CD4-positive, CD25-positive, alpha-beta regulatory T cell (primary cell): ENCODE measurements at regions not wholly inside any gene's neighbourhood (a gene's known extent, or its start where the extent isn't known, plus 50 kb on each side); places are given as distances from the start of the nearest gene placed in this dataset.

ENCODE experiments used
- ATAC-seq, 2 donors: fragments of 150-1000 bp; cut with Tn5 transposase; one replicate each; pipeline ENCODE4 v1.10.0; 2021; ENCODE audit warnings: low read depth in 2 of 2, moderate number of reproducible peaks in 2 of 2, moderate library complexity in 1 of 2
- DNase-seq, 3 donors: peaks; one replicate each; pipeline versions ENCODE4 v3.0.0 to v3.0.0-alpha.2; 2012 to 2022; ENCODE audit warnings: mixed read lengths in 1 of 3
- H3K27ac ChIP-seq: one replicate; pipeline ENCODE4 v1.7.0; 2013; ENCODE audit warnings: mild to moderate bottlenecking, low read length; ENCODE audit not compliant: insufficient read depth, poor library complexity, severe bottlenecking
- H3K27me3 ChIP-seq: one replicate; pipeline ENCODE4 v1.7.0; 2013; ENCODE audit warnings: low read length; ENCODE audit not compliant: control insufficient read depth, insufficient read depth
- H3K36me3 ChIP-seq: one replicate; pipeline ENCODE4 v1.7.0; 2013; ENCODE audit warnings: mild to moderate bottlenecking, low read length, moderate library complexity; ENCODE audit not compliant: control insufficient read depth, insufficient read depth
- H3K4me1 ChIP-seq: 2 replicates; pipeline ENCODE4 v1.7.0; 2013; ENCODE audit warnings: mild to moderate bottlenecking, low read length; ENCODE audit not compliant: insufficient read depth, control insufficient read depth, poor library complexity, severe bottlenecking
- H3K4me3 ChIP-seq: one replicate; pipeline ENCODE4 v1.7.0; 2013; ENCODE audit warnings: low read depth, mild to moderate bottlenecking, low read length, moderate library complexity
- H3K9me3 ChIP-seq, 2 experiments: 1 replicate in 1 of 2; 2 replicates in 1 of 2; pipeline ENCODE4 v1.7.0; 2013; ENCODE audit warnings: low read length in 2 of 2, mild to moderate bottlenecking in 1 of 2, moderate library complexity in 1 of 2; ENCODE audit not compliant: control insufficient read depth in 2 of 2
- H3K27ac Mint-ChIP-seq, 3 donors: one replicate each; pipeline ENCODE4 v1.8.0; 2020 to 2022; ENCODE audit warnings: mild to moderate bottlenecking in 3 of 3, mixed read lengths in 3 of 3, moderate library complexity in 2 of 3
- H3K27me3 Mint-ChIP-seq: one replicate; pipeline ENCODE4 v1.8.0; 2022; ENCODE audit warnings: mild to moderate bottlenecking, mixed read lengths
- H3K36me3 Mint-ChIP-seq: one replicate; pipeline ENCODE4 v1.8.0; 2020; ENCODE audit warnings: mixed read lengths
- H3K4me1 Mint-ChIP-seq, 4 donors: one replicate each; pipeline ENCODE4 v1.8.0; 2020 to 2022; ENCODE audit warnings: mixed read lengths in 4 of 4, mild to moderate bottlenecking in 1 of 4
- H3K4me3 Mint-ChIP-seq, 4 donors: one replicate each; pipeline ENCODE4 v1.8.0; 2020 to 2022; ENCODE audit warnings: mild to moderate bottlenecking in 4 of 4, mixed read lengths in 4 of 4, moderate library complexity in 3 of 4
- H3K9me3 Mint-ChIP-seq, 7 donors: one replicate each; pipeline ENCODE4 v1.8.0; 2020 to 2022; ENCODE audit warnings: mixed read lengths in 7 of 7, mild to moderate bottlenecking in 3 of 7, moderate library complexity in 2 of 7

DNA sequence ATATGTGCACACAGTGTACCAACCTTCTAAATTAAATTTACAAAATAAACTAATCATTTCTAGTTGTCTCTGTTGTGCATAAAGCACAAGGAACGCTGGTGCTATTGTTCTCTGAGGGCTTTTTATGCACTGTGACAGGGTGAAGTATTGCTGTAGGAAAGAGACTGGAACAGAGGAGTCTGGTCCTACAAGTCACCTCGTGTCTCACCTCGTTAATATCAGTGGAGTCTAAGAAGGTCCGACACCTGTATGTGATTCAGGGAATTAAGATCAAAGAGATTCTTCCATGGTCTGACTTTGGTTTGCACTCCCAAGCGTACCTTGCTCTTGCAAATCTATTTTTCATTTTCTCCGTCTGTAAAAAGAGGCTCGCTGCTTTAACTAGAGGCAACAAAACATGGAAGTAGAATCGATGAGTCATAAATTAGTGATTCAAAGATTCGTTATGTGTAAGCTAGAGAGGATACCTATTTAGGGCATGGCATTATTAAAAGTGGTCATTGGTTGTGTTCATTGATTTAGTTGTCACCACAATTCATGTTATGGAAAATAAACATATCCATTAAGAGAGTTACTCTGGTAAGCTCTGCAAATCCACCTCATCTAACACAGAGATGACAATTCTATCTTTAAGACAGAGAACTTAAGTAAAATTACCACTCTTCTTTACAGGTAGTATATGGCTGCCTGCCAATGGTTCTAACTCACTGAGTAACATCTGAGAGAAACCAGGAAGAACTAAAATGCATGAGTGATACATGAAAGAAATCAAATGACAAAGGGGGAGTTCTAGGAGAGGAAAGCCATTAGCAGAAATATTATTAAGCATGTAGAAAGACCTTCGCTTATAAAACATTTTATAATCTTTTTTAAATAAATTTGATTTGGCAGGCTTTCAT lies 219.4 kb upstream of the GBE1 start:
- no peaks in the 10 kb centered on the region for H3K36me3 ChIP-seq
- H3K4me1 Mint-ChIP-seq: no peaks in the 10 kb centered on the region
- no peak overlapping the region for H3K4me3 Mint-ChIP-seq
- H3K27me3 Mint-ChIP-seq: no peaks in the 10 kb centered on the region
- H3K9me3 Mint-ChIP-seq: peaks cover 0 to 9% (median 3%) of the 10 kb centered on the region in 7 donors
- ATAC-seq (no peak), DNase-seq (no peak)
- no peaks in the 10 kb centered on the region for H3K27me3 ChIP-seq
- H3K27ac ChIP-seq: no peak overlapping the region
- H3K36me3 Mint-ChIP-seq: no peaks in the 10 kb centered on the region
- no peaks in the 10 kb centered on the region for H3K4me1 ChIP-seq
- no peaks in the 10 kb centered on the region for H3K9me3 ChIP-seq
- no peak overlapping the region for H3K4me3 ChIP-seq
- H3K27ac Mint-ChIP-seq: no peak overlapping the region

DNA sequence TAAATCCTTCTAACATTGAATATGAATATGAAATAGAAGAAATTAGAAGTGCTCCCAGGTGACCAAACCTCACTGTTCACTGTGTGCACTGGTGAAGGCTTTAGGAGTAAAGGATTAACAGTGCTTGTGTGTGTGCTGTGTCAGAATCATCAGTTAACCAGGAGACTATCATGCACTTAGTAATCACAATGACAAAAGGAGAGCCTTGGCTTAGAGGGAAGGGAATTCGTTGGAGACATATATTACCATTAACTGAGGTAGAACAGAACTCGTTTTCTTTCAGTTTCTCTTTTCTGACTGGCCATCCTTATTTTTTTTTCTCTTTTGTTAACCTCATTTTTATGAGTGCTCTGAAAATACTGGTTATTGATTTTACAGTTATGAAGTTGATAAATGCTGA lies 213.3 kb upstream of the GBE1 start:
- Mint-ChIP-seq H3K4me3 (no peak overlapping the region), H3K36me3 (no peaks in the 10 kb centered on the region), H3K27ac (no peak overlapping the region), H3K9me3 (peaks cover 0 to 5% (median 3%) of the 10 kb centered on the region in 7 donors), H3K4me1 (no peaks in the 10 kb centered on the region), H3K27me3 (no peaks in the 10 kb centered on the region)
- Histone ChIP-seq H3K36me3 (no peaks in the 10 kb centered on the region), H3K4me1 (no peaks in the 10 kb centered on the region), H3K4me3 (no peak overlapping the region), H3K9me3 (no peaks in the 10 kb centered on the region), H3K27ac (no peak overlapping the region), H3K27me3 (no peaks in the 10 kb centered on the region)
- DNase-seq (no peak), ATAC-seq (no peak)

DNA sequence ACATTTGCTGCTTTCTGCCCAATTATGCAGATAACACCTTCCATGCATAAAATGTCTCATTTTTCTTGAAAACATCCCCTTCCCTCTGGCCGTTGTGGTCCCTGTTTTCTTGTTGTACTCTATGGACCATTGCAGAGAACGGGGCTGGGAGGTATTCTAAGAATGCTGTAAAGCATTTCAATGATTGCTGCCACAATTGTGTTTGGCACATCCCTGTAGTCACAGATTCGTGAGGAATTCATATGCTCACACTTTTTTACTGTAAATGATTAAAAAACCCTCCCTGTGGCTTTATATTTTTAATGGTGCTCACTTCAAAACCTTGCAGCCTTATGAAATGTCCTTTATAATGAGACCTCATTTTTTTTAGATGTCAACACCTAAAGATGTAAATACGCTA lies 207.2 kb upstream of the GBE1 start:
- no peaks in the 10 kb centered on the region for H3K4me1 ChIP-seq
- no peak for ATAC-seq

DNA sequence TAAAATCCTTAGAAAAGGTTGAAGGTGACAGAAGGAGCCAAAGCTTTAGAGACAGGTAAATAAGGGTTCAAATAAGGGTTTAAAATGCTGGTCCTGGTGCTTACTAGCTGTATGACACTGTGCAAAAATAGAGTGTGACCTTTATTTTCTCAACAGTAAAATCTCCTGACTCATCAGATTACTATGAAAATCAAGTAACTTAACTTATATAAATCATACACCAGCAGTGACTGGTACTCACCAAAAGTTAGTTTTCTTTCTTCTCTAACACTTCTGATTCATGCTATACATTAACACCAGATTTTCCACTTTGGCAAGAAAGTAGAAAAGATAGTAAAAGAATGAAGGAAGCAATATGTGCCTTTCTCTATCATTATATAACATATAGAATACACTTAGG lies 205.9 kb upstream of the GBE1 start:
- Mint-ChIP-seq H3K4me1 (no peaks in the 10 kb centered on the region), H3K4me3 (no peak overlapping the region), H3K36me3 (no peaks in the 10 kb centered on the region), H3K27ac (no peak overlapping the region), H3K27me3 (no peaks in the 10 kb centered on the region), H3K9me3 (peaks cover 0 to 6% (median 3%) of the 10 kb centered on the region in 7 donors)
- no peaks in the 10 kb centered on the region for H3K4me1 ChIP-seq
- H3K9me3 ChIP-seq: no peaks in the 10 kb centered on the region
- H3K4me3 ChIP-seq: no peak overlapping the region
- no peak overlapping the region for H3K27ac ChIP-seq
- DNase-seq: no peak
- ATAC-seq: no peak
- no peaks in the 10 kb centered on the region for H3K27me3 ChIP-seq
- no peaks in the 10 kb centered on the region for H3K36me3 ChIP-seq

More for the DNA sequence above, 207.2 kb upstream of the GBE1 start:
- no peak for DNase-seq
- H3K27ac ChIP-seq: no peak overlapping the region
- peaks cover 0 to 6% (median 3%) of the 10 kb centered on the region in 7 donors for H3K9me3 Mint-ChIP-seq
- no peaks in the 10 kb centered on the region for H3K27me3 Mint-ChIP-seq
- H3K4me3 Mint-ChIP-seq: no peak overlapping the region
- no peaks in the 10 kb centered on the region for H3K4me1 Mint-ChIP-seq
- no peaks in the 10 kb centered on the region for H3K27me3 ChIP-seq
- H3K4me3 ChIP-seq: no peak overlapping the region
- H3K36me3 Mint-ChIP-seq: no peaks in the 10 kb centered on the region
- H3K27ac Mint-ChIP-seq: no peak overlapping the region
- no peaks in the 10 kb centered on the region for H3K36me3 ChIP-seq
- no peaks in the 10 kb centered on the region for H3K9me3 ChIP-seq

DNA sequence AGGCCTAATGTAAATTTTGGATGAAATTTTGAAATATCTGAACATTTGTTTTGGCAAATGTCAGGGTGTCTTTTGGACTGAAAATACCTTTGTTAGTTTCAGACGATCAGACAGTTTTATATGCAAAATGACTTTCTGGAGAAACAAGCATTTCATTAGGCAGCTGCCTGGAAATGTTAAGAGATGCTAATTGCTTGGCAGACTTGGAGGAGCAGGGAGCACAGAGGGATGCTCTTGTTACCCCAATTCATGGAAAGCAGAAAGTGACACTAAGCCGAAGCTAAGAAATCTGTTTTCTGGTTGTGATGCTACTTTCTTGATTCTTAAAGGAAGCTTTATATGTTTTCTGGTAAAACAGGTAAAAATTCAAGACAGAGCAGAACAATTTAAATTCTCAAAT lies 204.3 kb upstream of the GBE1 start:
- no peak overlapping the region for H3K27ac ChIP-seq
- no peaks in the 10 kb centered on the region for H3K27me3 ChIP-seq
- H3K9me3 ChIP-seq: no peaks in the 10 kb centered on the region
- Mint-ChIP-seq H3K9me3 (peaks cover 0 to 3% (median 0%) of the 10 kb centered on the region in 7 donors), H3K36me3 (no peaks in the 10 kb centered on the region), H3K27me3 (no peaks in the 10 kb centered on the region), H3K27ac (no peak overlapping the region), H3K4me1 (no peaks in the 10 kb centered on the region), H3K4me3 (no peak overlapping the region)
- no peaks in the 10 kb centered on the region for H3K4me1 ChIP-seq
- DNase-seq (no peak), ATAC-seq (no peak)
- no peak overlapping the region for H3K4me3 ChIP-seq
- no peaks in the 10 kb centered on the region for H3K36me3 ChIP-seq

DNA sequence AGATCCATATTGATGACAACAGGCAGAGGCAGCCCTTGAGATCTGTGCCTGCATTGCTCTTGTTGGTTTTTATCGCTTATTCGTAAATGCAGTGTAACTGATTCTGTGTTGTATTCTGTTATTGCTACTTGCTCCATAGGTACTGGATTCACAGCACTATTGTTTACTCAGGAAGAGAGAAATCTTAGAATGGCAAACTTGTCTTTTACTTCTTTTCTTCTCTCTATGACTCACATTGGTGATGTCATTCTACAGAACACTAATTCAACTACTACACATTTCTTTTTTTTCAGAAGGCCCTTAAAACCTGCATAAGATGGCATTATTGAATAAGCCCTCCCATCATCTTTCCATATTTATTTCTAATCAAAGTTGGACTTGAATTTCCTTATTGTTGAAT lies 201.0 kb upstream of the GBE1 start:
- Histone ChIP-seq H3K9me3 (no peaks in the 10 kb centered on the region), H3K4me1 (no peaks in the 10 kb centered on the region), H3K27me3 (no peaks in the 10 kb centered on the region), H3K27ac (no peak overlapping the region), H3K36me3 (no peaks in the 10 kb centered on the region), H3K4me3 (no peak overlapping the region)
- H3K9me3 Mint-ChIP-seq: peaks cover 0 to 5% (median 0%) of the 10 kb centered on the region in 7 donors
- H3K27ac Mint-ChIP-seq: no peak overlapping the region
- ATAC-seq (no peak), DNase-seq (no peak)
- H3K4me3 Mint-ChIP-seq: no peak overlapping the region
- H3K4me1 Mint-ChIP-seq: no peaks in the 10 kb centered on the region
- H3K27me3 Mint-ChIP-seq: no peaks in the 10 kb centered on the region
- H3K36me3 Mint-ChIP-seq: no peaks in the 10 kb centered on the region

DNA sequence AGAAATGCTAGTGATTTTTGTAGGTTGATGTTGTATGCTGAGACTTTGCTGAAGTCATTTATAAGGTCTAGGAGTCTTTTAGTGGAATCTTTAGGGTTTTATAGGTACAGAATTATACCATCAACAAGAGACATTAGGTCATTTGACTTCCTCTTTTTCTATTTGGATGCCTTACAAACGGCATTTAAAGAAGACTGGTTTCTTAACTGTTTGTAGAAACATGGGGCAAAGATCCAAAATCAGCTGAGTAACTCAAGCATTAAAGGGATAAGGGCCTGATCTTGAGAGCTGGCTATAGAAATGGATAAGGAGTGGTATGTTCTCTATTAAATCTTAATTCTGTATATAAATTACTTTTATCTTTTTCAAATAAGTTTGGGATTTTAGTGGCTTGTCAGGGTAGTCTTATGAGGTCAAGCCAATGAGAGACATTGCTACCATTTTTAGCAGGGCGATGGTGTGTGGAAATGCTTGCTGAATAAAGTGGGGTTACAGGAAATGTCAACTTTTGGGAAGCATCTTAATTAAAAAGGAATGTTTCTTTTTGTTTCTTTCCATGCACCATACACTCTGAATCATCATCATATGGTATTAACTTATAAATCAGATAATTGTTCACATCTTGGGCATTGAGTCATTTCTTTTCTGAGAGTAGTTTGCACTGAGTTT lies 197.7 kb upstream of the GBE1 start:
- H3K27ac Mint-ChIP-seq: no peak overlapping the region
- DNase-seq (no peak), ATAC-seq (no peak)
- Histone ChIP-seq H3K36me3 (no peaks in the 10 kb centered on the region), H3K4me3 (no peak overlapping the region), H3K9me3 (no peaks in the 10 kb centered on the region), H3K4me1 (no peaks in the 10 kb centered on the region), H3K27me3 (no peaks in the 10 kb centered on the region), H3K27ac (no peak overlapping the region)
- H3K9me3 Mint-ChIP-seq: peaks cover 0 to 5% (median 3%) of the 10 kb centered on the region in 7 donors
- H3K27me3 Mint-ChIP-seq: no peaks in the 10 kb centered on the region
- no peak overlapping the region for H3K4me3 Mint-ChIP-seq
- H3K4me1 Mint-ChIP-seq: no peaks in the 10 kb centered on the region
- no peaks in the 10 kb centered on the region for H3K36me3 Mint-ChIP-seq
